HCT116 (cell line): ENCODE measurements at regions not wholly inside any gene's neighbourhood (a gene's known extent, or its start where the extent isn't known, plus 50 kb on each side); places are given as distances from the start of the nearest gene placed in this dataset.

Experiments used
- ATAC-seq: fragments of 200-7000 bp; cut with Tn5 transposase; 2 replicates; pipeline ENCODE4 v1.9.1; 2020; ENCODE audit warnings: mild to moderate bottlenecking, moderate library complexity
- BruUV-seq: library from RNA; stranded (reverse); fragments of 400-500 nt; replicated peaks from 2 replicates; lab custom pipeline; 2021; lab: Mats Ljungman, UMichigan
- CTCF ChIA-PET: fragments of 300-600 bp; sonication (Branson Sonifier 250); formaldehyde crosslinking; loops from one replicate; lab custom pipeline; 2021; ENCODE audit warnings: antibody characterized with exemption; lab: Charles Lee
- POLR2A ChIA-PET: fragments of 300-600, 350-600 bp; sonication (Branson Sonifier 250); formaldehyde crosslinking; loops from one replicate; lab custom pipeline; 2021; ENCODE audit warnings: antibody characterized with exemption; lab: Charles Lee
- RAD21 ChIA-PET, 2 experiments: fragments of 300-600 bp; sonication (Branson Sonifier 250); formaldehyde crosslinking; loops; one replicate each; lab custom pipeline; 2023; ENCODE audit warnings: low total read pairs in 2 of 2; ENCODE audit not compliant: uncharacterized antibody in 2 of 2, unreplicated experiment in 2 of 2, low non-redundant PET in 1 of 2; lab: Charles Lee
- DNase-seq: peaks from one replicate; pipeline ENCODE4 v3.0.0-alpha.2; 2010; ENCODE audit warnings: low read depth, low spot score
- H2AFZ ChIP-seq: fragments of 200-600 bp; shearing (Covaris generic), sonication (generic); 2 replicates; pipeline ENCODE4 v1.6.1; 2017; ENCODE audit warnings: low read depth, mixed run types, mixed read lengths, antibody characterized with exemption, low read length; ENCODE audit not compliant: poor library complexity, severe bottlenecking
- H3K27ac ChIP-seq: 2 replicates; pipeline ENCODE4 v1.5.1; 2012; ENCODE audit warnings: low read depth, low read length
- H3K27me3 ChIP-seq: fragments of 200-600 bp; sonication (generic); 2 replicates; pipeline ENCODE4 v1.6.1; 2016; ENCODE audit warnings: mixed run types, low read length, mixed read lengths; ENCODE audit not compliant: insufficient read depth
- H3K36me3 ChIP-seq, 2 experiments: fragments of 200-500 bp in 1 of 2; fragments of 200-600 bp in 1 of 2; sonication (Bioruptor generic) in 1 of 2; sonication (generic) in 1 of 2; 2 replicates each; pipeline versions ENCODE4 v1.5.1 to v1.6.1; 2014 to 2016; ENCODE audit warnings: low read length in 2 of 2, inconsistent platforms in 1 of 2, mixed read lengths in 1 of 2, mixed run types in 1 of 2; ENCODE audit not compliant: insufficient read depth in 2 of 2, control insufficient read depth in 1 of 2
- H3K4me1 ChIP-seq, 2 experiments: fragments of 200-600 bp in 1 of 2; sonication (generic) in 1 of 2; 2 replicates each; pipeline versions ENCODE4 v1.5.1 to v1.6.1; 2012 to 2017; ENCODE audit warnings: low read length in 2 of 2, inconsistent platforms in 1 of 2, mild to moderate bottlenecking in 1 of 2, mixed read lengths in 1 of 2, mixed run types in 1 of 2, moderate library complexity in 1 of 2; ENCODE audit not compliant: insufficient read depth in 2 of 2, control insufficient read depth in 1 of 2
- H3K4me2 ChIP-seq: fragments of 200-600 bp; sonication (generic); 2 replicates; pipeline ENCODE4 v1.6.1; 2017; ENCODE audit warnings: mixed run types, low read length, mixed read lengths
- H3K4me3 ChIP-seq, 2 experiments: fragments of 200-600 bp in 1 of 2; sonication (generic) in 1 of 2; replicated peaks in 1 of 2; 2 replicates each; pipeline ENCODE4 v1.5.1; 2011 to 2016; ENCODE audit warnings: low read length in 2 of 2, control low read depth in 1 of 2, low read depth in 1 of 2, mild to moderate bottlenecking in 1 of 2, mixed read lengths in 1 of 2, mixed run types in 1 of 2
- H3K79me2 ChIP-seq: fragments of 200-600 bp; sonication (generic); 2 replicates; pipeline ENCODE4 v1.6.1; 2017; ENCODE audit warnings: mild to moderate bottlenecking, mixed run types, low read length, moderate library complexity, mixed read lengths; ENCODE audit not compliant: insufficient read depth
- H3K9ac ChIP-seq: fragments of 200-600 bp; sonication (generic); 2 replicates; pipeline ENCODE4 v1.6.1; 2016; ENCODE audit warnings: low read length, mixed read lengths
- H3K9me2 ChIP-seq: fragments of 200-600 bp; sonication (generic), shearing (Covaris generic); 2 replicates; pipeline ENCODE4 v1.6.1; 2017; ENCODE audit warnings: mixed run types, mild to moderate bottlenecking, moderate library complexity; ENCODE audit not compliant: insufficient read depth
- H3K9me3 ChIP-seq, 2 experiments: fragments of 200-500 bp in 1 of 2; fragments of 200-600 bp in 1 of 2; sonication (Bioruptor generic) in 1 of 2; sonication (generic) in 1 of 2; 2 replicates each; pipeline ENCODE4 v1.6.1; 2014 to 2017; ENCODE audit warnings: low read length in 2 of 2, mixed read lengths in 2 of 2, inconsistent platforms in 1 of 2, low read depth in 1 of 2, mild to moderate bottlenecking in 1 of 2, mixed run types in 1 of 2, moderate library complexity in 1 of 2; ENCODE audit not compliant: control insufficient read depth in 1 of 2, insufficient read depth in 1 of 2
- H4K20me1 ChIP-seq: fragments of 200-600 bp; sonication (generic), shearing (Covaris generic); 2 replicates; pipeline ENCODE4 v1.6.1; 2017; ENCODE audit warnings: mixed run types, mild to moderate bottlenecking, moderate library complexity; ENCODE audit not compliant: insufficient read depth
- CEBPB ChIP-seq: IDR thresholded peaks from 2 replicates; pipeline ENCODE4 v1.6.1; 2012; ENCODE audit warnings: low read depth
- CTCF ChIP-seq, 3 experiments: fragments of 200-600 bp in 1 of 3; sonication (generic) in 1 of 3; IDR thresholded peaks in 2 of 3; conservative IDR thresholded peaks in 1 of 3; 2 replicates each; pipeline ENCODE4 v1.5.1; 2012 to 2017; ENCODE audit warnings: low read depth in 2 of 3, low read length in 2 of 3, antibody characterized with exemption in 1 of 3, borderline replicate concordance in 1 of 3, control low read depth in 1 of 3, mild to moderate bottlenecking in 1 of 3, mixed read lengths in 1 of 3, mixed run types in 1 of 3, moderate library complexity in 1 of 3; ENCODE audit not compliant: insufficient read depth in 1 of 3
- EZH2 ChIP-seq: fragments of 200-600 bp; sonication (generic); IDR thresholded peaks from 2 replicates; pipeline ENCODE4 v1.6.1; 2017; ENCODE audit warnings: antibody characterized with exemption, mixed run types
- JUND ChIP-seq: IDR thresholded peaks from 2 replicates; pipeline ENCODE4 v1.6.1; 2012
- POLR2A ChIP-seq: IDR thresholded peaks from 2 replicates; pipeline ENCODE4 v1.7.0; 2011; ENCODE audit warnings: borderline replicate concordance; ENCODE audit not compliant: insufficient read depth, insufficient read length; ENCODE audit errors: extremely low read depth
- RAD21 ChIP-seq: IDR thresholded peaks from 2 replicates; pipeline ENCODE4 v1.6.1; 2012; ENCODE audit warnings: low read depth, mild to moderate bottlenecking
- REST ChIP-seq: IDR thresholded peaks from 2 replicates; pipeline ENCODE4 v1.6.1; 2012; ENCODE audit warnings: low read depth
- SIN3A ChIP-seq: IDR thresholded peaks from 2 replicates; pipeline ENCODE4 v1.6.1; 2012; ENCODE audit warnings: low read depth
- YY1 ChIP-seq: IDR thresholded peaks from 2 replicates; pipeline ENCODE4 v1.6.1; 2011; ENCODE audit warnings: low read length, low read depth, moderate library complexity, mild to moderate bottlenecking; ENCODE audit not compliant: insufficient replicate concordance; ENCODE audit errors: extremely low read depth
- ZNF274 ChIP-seq: fragments of 200-500 bp; sonication (Bioruptor generic); IDR thresholded peaks from 2 replicates; pipeline ENCODE4 v1.6.1; 2014; ENCODE audit warnings: mild to moderate bottlenecking, low read depth, low read length, inconsistent platforms
- intact Hi-C: fragments of 100-400 bp; cut with micrococcal nuclease; formaldehyde crosslinking; loops from 2 replicates; pipeline ENCODE4 v1.10.0; 2022
- TF ChIP-seq, protein P1 (sequence below): IDR thresholded peaks from 2 replicates; pipeline ENCODE4 v1.6.1; 2011; ENCODE audit warnings: mild to moderate bottlenecking, low read length, moderate library complexity; ENCODE audit not compliant: insufficient replicate concordance; ENCODE audit errors: extremely low read depth
- TF ChIP-seq, protein P2 (sequence below): IDR thresholded peaks from 2 replicates; pipeline ENCODE4 v1.6.1; 2012

DNA sequence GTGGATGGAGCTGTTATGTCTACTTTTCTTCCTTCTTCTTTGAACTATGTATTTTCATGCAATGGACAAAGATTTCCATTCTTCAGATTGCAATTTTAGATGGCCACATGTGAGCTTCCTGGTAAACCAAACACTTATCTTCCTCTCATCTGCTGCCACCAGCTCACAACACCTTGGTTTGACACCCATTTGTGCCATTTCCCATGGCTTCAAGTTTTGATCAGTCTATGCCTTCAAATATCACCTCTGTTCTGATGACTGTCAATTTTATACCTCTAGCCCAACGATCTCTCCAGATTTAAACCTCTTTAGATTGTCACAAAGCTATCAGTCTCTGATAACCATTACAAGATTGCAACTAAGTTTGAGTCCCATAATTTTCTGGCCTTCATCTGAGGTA lies 147.2 kb downstream of the TMEM38B start:
- Histone ChIP-seq H2AFZ (no peak overlapping the region), H4K20me1 (no peaks in the 10 kb centered on the region), H3K79me2 (no peaks in the 10 kb centered on the region), H3K9me2 (no peaks in the 10 kb centered on the region), H3K4me1 (no peaks in the 10 kb centered on the region), H3K36me3 (no peaks in the 10 kb centered on the region), H3K4me2 (no peak overlapping the region), H3K9ac (no peak overlapping the region), H3K27me3 (no peaks in the 10 kb centered on the region), H3K27ac (no peak overlapping the region), H3K4me3 (no peak overlapping the region), H3K9me3 (no peaks in the 10 kb centered on the region)
- ChIA-PET CTCF (interaction anchor here (0.7 to 4.1 kb wide), 5 partner anchors 38 to 1337 kb away, joined by 3 to 24 read pairs (median 3); no protein-coding TSS in a partner anchor), POLR2A (no interaction called here), RAD21 (no interaction called here)
- intact Hi-C loops, result no loop called here
- BruUV-seq, result no TSS peak
- no peak for TF ChIP-seq CEBPB
- no peak for TF ChIP-seq REST
- TF ChIP-seq YY1, result no peak
- TF ChIP-seq CTCF (IDR thresholded peaks at IDR 0.05 in 2 of 3, conservative IDR thresholded peaks at IDR 0.05 in 1 of 3; ENCODE audit: borderline replicate concordance in 1 of 3, insufficient read depth in 1 of 3, low read depth in 2 of 3, low read length in 2 of 3), result no peak
- no peak for TF ChIP-seq JUND
- TF ChIP-seq POLR2A, result no peak
- no peak for TF ChIP-seq RAD21
- TF ChIP-seq, protein P1, sequence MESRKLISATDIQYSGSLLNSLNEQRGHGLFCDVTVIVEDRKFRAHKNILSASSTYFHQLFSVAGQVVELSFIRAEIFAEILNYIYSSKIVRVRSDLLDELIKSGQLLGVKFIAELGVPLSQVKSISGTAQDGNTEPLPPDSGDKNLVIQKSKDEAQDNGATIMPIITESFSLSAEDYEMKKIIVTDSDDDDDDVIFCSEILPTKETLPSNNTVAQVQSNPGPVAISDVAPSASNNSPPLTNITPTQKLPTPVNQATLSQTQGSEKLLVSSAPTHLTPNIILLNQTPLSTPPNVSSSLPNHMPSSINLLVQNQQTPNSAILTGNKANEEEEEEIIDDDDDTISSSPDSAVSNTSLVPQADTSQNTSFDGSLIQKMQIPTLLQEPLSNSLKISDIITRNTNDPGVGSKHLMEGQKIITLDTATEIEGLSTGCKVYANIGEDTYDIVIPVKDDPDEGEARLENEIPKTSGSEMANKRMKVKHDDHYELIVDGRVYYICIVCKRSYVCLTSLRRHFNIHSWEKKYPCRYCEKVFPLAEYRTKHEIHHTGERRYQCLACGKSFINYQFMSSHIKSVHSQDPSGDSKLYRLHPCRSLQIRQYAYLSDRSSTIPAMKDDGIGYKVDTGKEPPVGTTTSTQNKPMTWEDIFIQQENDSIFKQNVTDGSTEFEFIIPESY, result no peak
- no peak for TF ChIP-seq ZNF274
- no peak for TF ChIP-seq SIN3A
- TF ChIP-seq, protein P2, sequence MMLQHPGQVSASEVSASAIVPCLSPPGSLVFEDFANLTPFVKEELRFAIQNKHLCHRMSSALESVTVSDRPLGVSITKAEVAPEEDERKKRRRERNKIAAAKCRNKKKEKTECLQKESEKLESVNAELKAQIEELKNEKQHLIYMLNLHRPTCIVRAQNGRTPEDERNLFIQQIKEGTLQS, result no peak
- no peak for TF ChIP-seq EZH2
- no peak for ATAC-seq
- DNase-seq, result no peak
